LNCAP (cell line): ENCODE measurements at regions not wholly inside any gene's neighbourhood (a gene's known extent, or its start where the extent isn't known, plus 50 kb on each side); places are given as distances from the start of the nearest gene placed in this dataset.

Source experiments
- CTCF ChIP-seq: fragments of 450-650 bp; IDR thresholded peaks from 2 replicates; pipeline ENCODE4 v1.5.1; 2017; ENCODE audit warnings: mild to moderate bottlenecking

- TF ChIP-seq CTCF, result no peak
Observed at GRCh38 chr5:74966141-74967026, 86.0 kb downstream of the GCNT4 start.

GRCh38 chr5:74963407-74963806 lies 89.0 kb downstream of the GCNT4 start:
- no peak for TF ChIP-seq CTCF

GRCh38 chr5:74957906-74958305 lies 91.7 kb upstream of the FAM169A start:
- TF ChIP-seq CTCF, result no peak

- no peak for TF ChIP-seq CTCF
Observed at GRCh38 chr5:74957029-74957784, 91.0 kb upstream of the FAM169A start.

- TF ChIP-seq CTCF, result no peak
Observed at GRCh38 chr5:74956278-74956677, 90.1 kb upstream of the FAM169A start.

GRCh38 chr5:74954919-74955318 lies 88.7 kb upstream of the FAM169A start:
- TF ChIP-seq CTCF, result no peak

- no peak for TF ChIP-seq CTCF
Observed at GRCh38 chr5:74953937-74954720, 87.9 kb upstream of the FAM169A start.
